H1 (cell line): ENCODE measurements at regions not wholly inside any gene's neighbourhood (a gene's known extent, or its start where the extent isn't known, plus 50 kb on each side); places are given as distances from the start of the nearest gene placed in this dataset.

ENCODE experiments used
- CTCF ChIA-PET: fragments of 300-600 bp; sonication (Branson Sonifier 250); formaldehyde crosslinking; loops from one replicate; lab custom pipeline; 2021; ENCODE audit not compliant: partially characterized antibody; lab: Charles Lee
- POLR2A ChIA-PET: fragments of 300-600 bp; sonication (Branson Sonifier 250); formaldehyde crosslinking; loops from one replicate; lab custom pipeline; 2021; ENCODE audit warnings: inconsistent platforms; ENCODE audit not compliant: partially characterized antibody; lab: Charles Lee
- DNase-seq, 2 experiments: peaks; one replicate each; pipeline versions ENCODE4 v3.0.0 to v3.0.0-alpha.2; 2010 to 2022; ENCODE audit warnings: low spot score in 2 of 2, low read depth in 1 of 2, mixed read lengths in 1 of 2
- FAIRE-seq: peaks from 2 replicates; lab custom pipeline; 2011; peaks lifted over from hg19 to GRCh38; lab: Jason Lieb, UNC
- H2AFZ ChIP-seq: 2 replicates; pipeline ENCODE4 v1.8.1; 2012; ENCODE audit warnings: low read length, inconsistent platforms
- H2AK5ac ChIP-seq: 2 replicates; pipeline ENCODE4 v1.6.1; 2013; ENCODE audit warnings: low read depth, low read length
- H2BK120ac ChIP-seq: replicated peaks from 2 replicates; pipeline ENCODE3; 2013; ENCODE audit warnings: low read depth, low read length, inconsistent platforms
- H2BK12ac ChIP-seq: 2 replicates; pipeline ENCODE4 v1.6.1; 2013; ENCODE audit warnings: low read depth, low read length
- H2BK15ac ChIP-seq: 2 replicates; pipeline ENCODE4 v1.6.1; 2013; ENCODE audit warnings: low read length
- H2BK20ac ChIP-seq: 2 replicates; pipeline ENCODE4 v1.6.1; 2013; ENCODE audit warnings: low read length
- H2BK5ac ChIP-seq: 2 replicates; pipeline ENCODE4 v1.6.1; 2013; ENCODE audit warnings: low read depth, low read length
- H3K14ac ChIP-seq: 2 replicates; pipeline ENCODE4 v1.6.1; 2013; ENCODE audit warnings: inconsistent platforms; ENCODE audit not compliant: insufficient read length
- H3K18ac ChIP-seq: 2 replicates; pipeline ENCODE4 v1.6.1; 2013; ENCODE audit warnings: low read length; ENCODE audit errors: extremely low read depth
- H3K23ac ChIP-seq: 2 replicates; pipeline ENCODE4 v1.6.1; 2013; ENCODE audit warnings: inconsistent platforms; ENCODE audit not compliant: insufficient read length
- H3K23me2 ChIP-seq: 2 replicates; pipeline ENCODE4 v1.6.1; 2013; ENCODE audit warnings: low read depth, low read length
- H3K27ac ChIP-seq: 2 replicates; pipeline ENCODE4 v1.6.1; 2011; ENCODE audit warnings: low read depth, low read length, inconsistent platforms
- H3K27me3 ChIP-seq, 4 experiments: replicated peaks in 1 of 4; 1 replicate in 1 of 4; 2 replicates in 3 of 4; pipeline versions ENCODE4 v1.6.1 to v1.8.1; 2011 to 2013; ENCODE audit warnings: low read length in 3 of 4, mild to moderate bottlenecking in 3 of 4, inconsistent platforms in 2 of 4, mixed read lengths in 2 of 4, moderate library complexity in 1 of 4; ENCODE audit not compliant: control insufficient read depth in 3 of 4, insufficient read depth in 3 of 4; ENCODE audit errors: extremely low read depth in 1 of 4
- H3K36me3 ChIP-seq, 4 experiments: 2 replicates each; pipeline versions ENCODE4 v1.6.1 to v1.8.1; 2011 to 2013; ENCODE audit warnings: mild to moderate bottlenecking in 4 of 4, low read length in 3 of 4, moderate library complexity in 2 of 4, control low read depth in 1 of 4, inconsistent platforms in 1 of 4; ENCODE audit not compliant: insufficient read depth in 4 of 4, control insufficient read depth in 2 of 4
- H3K4ac ChIP-seq: replicated peaks from 2 replicates; pipeline ENCODE3; 2013; ENCODE audit warnings: low read length, low read depth, mixed read lengths, inconsistent platforms; ENCODE audit not compliant: insufficient read length
- H3K4me1 ChIP-seq, 4 experiments: replicated peaks in 1 of 4; 1 replicate in 1 of 4; 2 replicates in 3 of 4; pipeline versions ENCODE4 v1.6.1 to v1.8.1; 2011 to 2013; ENCODE audit warnings: low read length in 3 of 4, inconsistent platforms in 2 of 4, mixed read lengths in 1 of 4; ENCODE audit not compliant: insufficient read depth in 4 of 4, control insufficient read depth in 3 of 4
- H3K4me2 ChIP-seq, 2 experiments: 2 replicates each; pipeline versions ENCODE4 v1.6.1 to v1.8.1; 2011 to 2013; ENCODE audit warnings: low read depth in 2 of 2, low read length in 2 of 2, control low read depth in 1 of 2, inconsistent platforms in 1 of 2, mild to moderate bottlenecking in 1 of 2; ENCODE audit not compliant: insufficient read depth in 1 of 2
- H3K4me3 ChIP-seq, 4 experiments: fragments of 200-600, 300-600 bp in 1 of 4; sonication (generic), shearing (Covaris generic), sonication (Bioruptor Twin) in 1 of 4; 2 replicates each; pipeline versions ENCODE4 v1.5.1 to v1.8.1; 2011 to 2016; ENCODE audit warnings: low read length in 4 of 4, low read depth in 3 of 4, control low read depth in 2 of 4, inconsistent platforms in 2 of 4, mild to moderate bottlenecking in 2 of 4, mixed read lengths in 1 of 4, moderate library complexity in 1 of 4; ENCODE audit not compliant: insufficient read depth in 2 of 4; ENCODE audit errors: extremely low read depth in 1 of 4
- H3K56ac ChIP-seq: replicated peaks from 2 replicates; pipeline ENCODE3; 2013; ENCODE audit warnings: low read depth, mild to moderate bottlenecking, mixed read lengths, low read length, inconsistent platforms; ENCODE audit not compliant: insufficient read length
- H3K79me1 ChIP-seq: 2 replicates; pipeline ENCODE4 v1.6.1; 2013; ENCODE audit warnings: low read depth, low read length, control low read depth
- H3K79me2 ChIP-seq, 2 experiments: 2 replicates each; pipeline versions ENCODE4 v1.6.1 to v1.8.1; 2012 to 2013; ENCODE audit warnings: low read length in 2 of 2, mild to moderate bottlenecking in 2 of 2, inconsistent platforms in 1 of 2; ENCODE audit not compliant: insufficient read depth in 2 of 2, control insufficient read depth in 1 of 2
- H3K9ac ChIP-seq, 4 experiments: replicated peaks in 1 of 4; 1 replicate in 1 of 4; 2 replicates in 3 of 4; pipeline versions ENCODE4 v1.6.1 to v1.8.1; 2011 to 2013; ENCODE audit warnings: low read depth in 3 of 4, low read length in 3 of 4, control low read depth in 2 of 4, mild to moderate bottlenecking in 2 of 4, moderate library complexity in 2 of 4, inconsistent platforms in 1 of 4; ENCODE audit errors: extremely low read depth in 1 of 4
- H3K9me3 ChIP-seq, 2 experiments: 2 replicates each; pipeline versions ENCODE4 v1.6.1 to v1.8.1; 2012 to 2013; ENCODE audit warnings: mild to moderate bottlenecking in 2 of 2, moderate library complexity in 2 of 2, control low read depth in 1 of 2, inconsistent platforms in 1 of 2, low read depth in 1 of 2, low read length in 1 of 2, mixed read lengths in 1 of 2; ENCODE audit not compliant: insufficient read depth in 2 of 2
- H4K20me1 ChIP-seq, 2 experiments: replicated peaks in 1 of 2; 2 replicates each; pipeline versions ENCODE3 to v1.8.1; 2011 to 2013; ENCODE audit warnings: inconsistent platforms in 2 of 2, low read length in 2 of 2, mild to moderate bottlenecking in 1 of 2; ENCODE audit not compliant: insufficient read depth in 2 of 2, control insufficient read depth in 1 of 2
- H4K5ac ChIP-seq: 2 replicates; pipeline ENCODE4 v1.6.1; 2013; ENCODE audit warnings: low read length, low read depth, mixed read lengths, inconsistent platforms; ENCODE audit not compliant: insufficient read length
- H4K8ac ChIP-seq: 2 replicates; pipeline ENCODE4 v1.8.0; 2013; ENCODE audit warnings: mild to moderate bottlenecking, moderate library complexity, low read length, inconsistent platforms; ENCODE audit not compliant: insufficient read depth; ENCODE audit errors: extremely low read depth
- H4K91ac ChIP-seq: replicated peaks from 2 replicates; pipeline ENCODE3; 2013; ENCODE audit warnings: low read length, mixed read lengths, inconsistent platforms; ENCODE audit not compliant: insufficient read length
- ATF3 ChIP-seq: IDR thresholded peaks from 2 replicates; pipeline ENCODE4 v1.6.1; 2011; ENCODE audit warnings: low read depth, mild to moderate bottlenecking, low read length; ENCODE audit not compliant: insufficient read depth
- CHD2 ChIP-seq: IDR thresholded peaks from 2 replicates; pipeline ENCODE4 v1.6.1; 2012; ENCODE audit warnings: low read length, improper control_type of control experiment
- GTF2F1 ChIP-seq: IDR thresholded peaks from 2 replicates; pipeline ENCODE4 v1.6.1; 2012; ENCODE audit warnings: low read depth, low read length, improper control_type of control experiment, borderline replicate concordance
- KDM1A ChIP-seq: fragments of 200-600, 300-600 bp; sonication (generic); IDR thresholded peaks from 2 replicates; pipeline ENCODE4 v1.7.1; 2016; ENCODE audit warnings: mild to moderate bottlenecking, low read length, borderline replicate concordance
- PHF8 ChIP-seq: fragments of 200-600 bp; sonication (generic); conservative IDR thresholded peaks from 2 replicates; pipeline ENCODE4 v1.7.1; 2012; ENCODE audit warnings: low read depth, mild to moderate bottlenecking, inconsistent platforms, low read length, moderate library complexity
- POU5F1 ChIP-seq: IDR thresholded peaks from 2 replicates; pipeline ENCODE4 v1.6.1; 2011; ENCODE audit warnings: low read depth, mild to moderate bottlenecking, low read length, moderate library complexity
- RFX5 ChIP-seq: IDR thresholded peaks from 2 replicates; pipeline ENCODE4 v1.6.1; 2011; ENCODE audit warnings: low read depth, low read length, improper control_type of control experiment, borderline replicate concordance
- RNF2 ChIP-seq: fragments of 200-900, 300-1000 bp; sonication (generic); IDR thresholded peaks from 2 replicates; pipeline ENCODE4 v1.7.1; 2016; ENCODE audit warnings: borderline replicate concordance, low read depth, mild to moderate bottlenecking, antibody characterized with exemption, low read length; ENCODE audit not compliant: poor library complexity, severe bottlenecking; ENCODE audit errors: missing control alignments
- SRF ChIP-seq: IDR thresholded peaks from 2 replicates; pipeline ENCODE4 v1.6.1; 2011; ENCODE audit warnings: mild to moderate bottlenecking, low read depth, low read length, moderate library complexity
- SUZ12 ChIP-seq: fragments of 200-600 bp; sonication (generic); IDR thresholded peaks from 2 replicates; pipeline ENCODE4 v1.6.1; 2012; ENCODE audit warnings: mild to moderate bottlenecking, inconsistent platforms, low read length, moderate library complexity, mixed read lengths
- WGBS, 2 experiments: shearing (Covaris generic) in 1 of 2; methylation state at CpG; one replicate each; pipeline versions ENCODE4 v1.1.6 to v1.1.7; 2013 to 2015; ENCODE audit warnings: low lambda C conversion rate in 2 of 2, mixed read lengths in 2 of 2, inconsistent platforms in 1 of 2, low coverage in 1 of 2, missing lambda C conversion rate in 1 of 2; ENCODE audit not compliant: insufficient replicate concordance in 2 of 2, insufficient coverage in 1 of 2, insufficient read length in 1 of 2; ENCODE audit errors: extremely low coverage in 1 of 2, missing lambda C conversion rate in 1 of 2; 5-methylcytosine and 5-hydroxymethylcytosine counted together

- H3K4ac ChIP-seq = no peak overlapping the region
- H3K9me3 ChIP-seq = no peaks in the 10 kb centered on the region
- H3K56ac ChIP-seq = no peak overlapping the region
- no peak overlapping the region for H2BK5ac ChIP-seq
- H3K27ac ChIP-seq = no peak overlapping the region
- no peaks in the 10 kb centered on the region for H3K36me3 ChIP-seq
- no peak overlapping the region for H4K5ac ChIP-seq
- H2BK15ac ChIP-seq = no peak overlapping the region
- no peak overlapping the region for H2BK120ac ChIP-seq
- no peak overlapping the region for H2AFZ ChIP-seq
- H3K4me3 ChIP-seq = no peak overlapping the region
- no peaks in the 10 kb centered on the region for H3K23me2 ChIP-seq
- H4K8ac ChIP-seq = no peak overlapping the region
- no peak overlapping the region for H4K91ac ChIP-seq
- no peaks in the 10 kb centered on the region for H4K20me1 ChIP-seq
- H3K27me3 ChIP-seq = no peaks in the 10 kb centered on the region
- DNase-seq = no peak
- H2BK12ac ChIP-seq = no peak overlapping the region
- 88% methylated on average over 1 of the region's 1 CpG; no CpG with 5 or more reads in 1 of the 2 experiments for whole genome bisulfite sequencing, 2 experiments
- FAIRE-seq = no peak
- TF ChIP-seq CHD2 (no peak), RFX5 (no peak), KDM1A (no peak), RNF2 (no peak), SRF (no peak), PHF8 (no peak), ATF3 (no peak), SUZ12 (no peak), GTF2F1 (no peak), POU5F1 (no peak)
- no peak overlapping the region for H2BK20ac ChIP-seq
- H3K23ac ChIP-seq = no peak overlapping the region
- ChIA-PET POLR2A (no interaction called here), CTCF (no interaction called here)
- H3K18ac ChIP-seq = no peak overlapping the region
- H2AK5ac ChIP-seq = no peak overlapping the region
- no peak overlapping the region for H3K14ac ChIP-seq
- H3K4me1 ChIP-seq = no peaks in the 10 kb centered on the region
- no peak overlapping the region for H3K9ac ChIP-seq
- no peaks in the 10 kb centered on the region for H3K79me1 ChIP-seq
- H3K4me2 ChIP-seq = no peak overlapping the region
- no peaks in the 10 kb centered on the region for H3K79me2 ChIP-seq
These were observed 268.2 kb downstream of the BCHE start for GRCh38 chr3:165568907-165569462.
